ENCODE measurements at regions not wholly inside any gene's neighbourhood (a gene's known extent, or its start where the extent isn't known, plus 50 kb on each side); places are given as distances from the start of the nearest gene placed in this dataset.

- TF ChIP-seq CTCF (conservative IDR thresholded peaks at IDR 0.05 in 1 of 2, IDR thresholded peaks at IDR 0.05 in 1 of 2; ENCODE audit: extremely low read depth in 1 of 2, insufficient read depth in 1 of 2, low read depth in 1 of 2, low read length in 2 of 2) (no peak), EZH2 (IDR thresholded peaks at IDR 0.05; ENCODE audit: borderline replicate concordance, low read length) (no peak)
Measured at GRCh38 chr4:11609751-11610150, 181.1 kb upstream of the HS3ST1 start.
